HuH-7 (cell line): ENCODE measurements at regions not wholly inside any gene's neighbourhood (a gene's known extent, or its start where the extent isn't known, plus 50 kb on each side); places are given as distances from the start of the nearest gene placed in this dataset.

Experiments
- DNase-seq: peaks from one replicate; pipeline ENCODE4 v3.0.0; 2011; ENCODE audit warnings: low spot score

DNA sequence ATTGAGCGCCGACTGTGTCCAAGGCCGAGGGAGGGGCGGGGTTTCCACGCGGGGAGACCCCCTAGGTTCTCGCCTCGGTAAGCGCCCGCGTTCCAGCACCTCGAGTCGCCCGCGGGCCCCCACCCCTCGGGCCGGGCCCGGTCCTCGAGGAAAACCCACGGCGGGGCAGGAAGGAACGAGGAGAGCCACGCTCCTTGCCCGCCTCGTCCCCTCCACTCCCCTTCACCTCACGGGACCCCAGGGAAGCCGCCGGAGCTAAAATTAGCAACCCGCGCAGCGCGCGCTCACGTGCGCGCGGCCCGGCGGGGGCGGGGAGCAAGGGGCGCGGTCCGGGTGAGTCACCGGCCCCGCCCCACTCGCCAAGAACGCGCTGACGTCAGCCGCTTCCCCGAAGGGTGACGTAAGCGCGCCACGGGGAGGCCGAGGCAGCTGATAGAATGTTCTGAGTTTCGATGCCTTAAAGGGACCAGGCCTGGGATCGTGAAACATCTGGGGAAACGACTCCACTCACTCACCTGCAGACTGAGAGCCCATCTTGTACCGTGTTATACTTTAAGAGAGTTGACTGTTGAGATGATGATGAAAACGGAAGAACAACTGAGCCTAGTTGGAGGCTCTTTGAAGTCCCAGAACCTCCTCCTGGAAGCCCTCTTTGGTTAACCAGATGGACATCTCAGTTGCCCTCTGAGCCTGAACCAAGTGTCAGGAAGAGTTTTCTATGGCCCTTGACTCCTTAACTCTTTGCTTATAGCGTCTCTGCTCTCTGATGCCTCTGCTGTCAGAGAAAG, 49.7 kb upstream of the ATF3 start:
- DNase-seq, result peak; percentile 85
